Lower leg skin (tissue), 4 donors: ENCODE measurements at regions not wholly inside any gene's neighbourhood (a gene's known extent, or its start where the extent isn't known, plus 50 kb on each side); places are given as distances from the start of the nearest gene placed in this dataset.

Experiments
- DNase-seq, 2 donors: peaks; one replicate each; pipeline ENCODE4 v3.0.0-alpha.2; 2019; ENCODE audit warnings: low spot score in 2 of 2
- H3K4me3 ChIP-seq: fragments of 200-600 bp; sonication (generic); 2 replicates; pipeline ENCODE4 v1.5.1; 2017; ENCODE audit warnings: mild to moderate bottlenecking, low read depth; ENCODE audit not compliant: poor library complexity, severe bottlenecking
- CTCF ChIP-seq, 3 donors: fragments of 450-650 bp; IDR thresholded peaks; one replicate each; pipeline ENCODE4 v1.5.1; 2016; ENCODE audit warnings: antibody characterized with exemption in 3 of 3, mild to moderate bottlenecking in 3 of 3, moderate library complexity in 2 of 3
- POLR2A ChIP-seq, 2 donors: fragments of 450-650 bp; IDR thresholded peaks; one replicate each; pipeline ENCODE4 v1.6.1; 2016 to 2017; ENCODE audit warnings: antibody characterized with exemption in 2 of 2, mild to moderate bottlenecking in 1 of 2, moderate library complexity in 1 of 2
- WGBS, 2 donors: methylation state at CpG; one replicate each; pipeline ENCODE4 v1.1.5; 2018; 5-methylcytosine and 5-hydroxymethylcytosine counted together
- intact Hi-C: fragments of 100-400 bp; cut with DNase I; formaldehyde crosslinking; loops from one replicate; pipeline ENCODE4 v1.15.0; 2023; ENCODE audit warnings: low total_unique reads

- TF ChIP-seq POLR2A (IDR thresholded peaks at IDR 0.05) = no peak
- no peak for TF ChIP-seq CTCF (IDR thresholded peaks at IDR 0.05)
- intact Hi-C loops = no loop called here
- WGBS, 2 donors = 48 to 71% methylated on average over 2 of the region's 2 CpGs
- DNase-seq = no peak
- H3K4me3 ChIP-seq = no peak overlapping the region
Measured at GRCh38 chrX:42708222-42708621, 69.7 kb downstream of the PPP1R2C start.

GRCh38 chrX:42707742-42708141 is 70.2 kb downstream of the PPP1R2C start:
- intact Hi-C loops = no loop called here
- DNase-seq = no peak
- H3K4me3 ChIP-seq = no peak overlapping the region
- no peak for TF ChIP-seq POLR2A (IDR thresholded peaks at IDR 0.05)
- TF ChIP-seq CTCF (IDR thresholded peaks at IDR 0.05) = no peak

GRCh38 chrX:42704454-42704853 is 73.5 kb downstream of the PPP1R2C start:
- no peak for TF ChIP-seq POLR2A (IDR thresholded peaks at IDR 0.05)
- no peak for TF ChIP-seq CTCF (IDR thresholded peaks at IDR 0.05)
- no peak for DNase-seq
- WGBS, 2 donors = 46 to 68% methylated on average over 2 of the region's 2 CpGs
- intact Hi-C loops = no loop called here
- no peak overlapping the region for H3K4me3 ChIP-seq

GRCh38 chrX:42697544-42697943 is 80.4 kb downstream of the PPP1R2C start:
- no peak for DNase-seq
- intact Hi-C loops = no loop called here
- TF ChIP-seq POLR2A (IDR thresholded peaks at IDR 0.05) (no peak), CTCF (IDR thresholded peaks at IDR 0.05) (no peak)
- WGBS, 2 donors = 45 to 47% methylated on average over 3 of the region's 3 CpGs
- no peak overlapping the region for H3K4me3 ChIP-seq

GRCh38 chrX:42696536-42697124 is 81.3 kb downstream of the PPP1R2C start:
- 75 to 78% methylated on average over 3 of the region's 3 CpGs for WGBS, 2 donors
- no peak for DNase-seq
- no peak overlapping the region for H3K4me3 ChIP-seq
- TF ChIP-seq CTCF (IDR thresholded peaks at IDR 0.05) = no peak
- no peak for TF ChIP-seq POLR2A (IDR thresholded peaks at IDR 0.05)
- intact Hi-C loops = no loop called here

- TF ChIP-seq CTCF (IDR thresholded peaks at IDR 0.05) (no peak), POLR2A (IDR thresholded peaks at IDR 0.05) (no peak)
- no peak overlapping the region for H3K4me3 ChIP-seq
- intact Hi-C loops = no loop called here
- 76 to 86% methylated on average over 4 of the region's 4 CpGs for WGBS, 2 donors
- no peak for DNase-seq
Measured at GRCh38 chrX:42695800-42696358, 82.1 kb downstream of the PPP1R2C start.
